Osteoblast (primary cell): ENCODE measurements at regions not wholly inside any gene's neighbourhood (a gene's known extent, or its start where the extent isn't known, plus 50 kb on each side); places are given as distances from the start of the nearest gene placed in this dataset.

ENCODE experiments used
- DNase-seq: peaks from one replicate; pipeline ENCODE4 v3.0.0; 2011; ENCODE audit warnings: low spot score, mixed read lengths; ENCODE audit not compliant: insufficient read length; ENCODE audit errors: missing footprints
- H2AFZ ChIP-seq: 2 replicates; pipeline ENCODE4 v1.6.0; 2011; ENCODE audit warnings: mild to moderate bottlenecking, low read length
- H3K27ac ChIP-seq: 2 replicates; pipeline ENCODE4 v1.5.1; 2011; ENCODE audit warnings: mild to moderate bottlenecking, low read depth, low read length, moderate library complexity
- H3K27me3 ChIP-seq: 2 replicates; pipeline ENCODE4 v1.6.0; 2012; ENCODE audit warnings: mild to moderate bottlenecking, control low read depth, inconsistent platforms, low read length, moderate library complexity; ENCODE audit not compliant: insufficient read depth
- H3K36me3 ChIP-seq: 2 replicates; pipeline ENCODE4 v1.5.1; 2011; ENCODE audit warnings: mild to moderate bottlenecking, low read length, control low read depth, moderate library complexity; ENCODE audit not compliant: insufficient read depth
- H3K4me1 ChIP-seq: 2 replicates; pipeline ENCODE4 v1.5.1; 2011; ENCODE audit warnings: mild to moderate bottlenecking, low read length, control low read depth, moderate library complexity; ENCODE audit not compliant: insufficient read depth
- H3K4me2 ChIP-seq: 2 replicates; pipeline ENCODE4 v1.6.0; 2011; ENCODE audit warnings: mild to moderate bottlenecking, low read length; ENCODE audit not compliant: insufficient read depth
- H3K4me3 ChIP-seq: fragments of 200-600 bp; sonication (generic); 3 replicates; pipeline ENCODE4 v1.5.1; 2012; ENCODE audit warnings: mild to moderate bottlenecking, low read length, inconsistent platforms; ENCODE audit not compliant: insufficient read depth
- H3K79me2 ChIP-seq: 2 replicates; pipeline ENCODE4 v1.6.0; 2012; ENCODE audit warnings: mild to moderate bottlenecking, low read length, control low read depth, inconsistent platforms; ENCODE audit not compliant: insufficient read depth
- H3K9me3 ChIP-seq: 2 replicates; pipeline ENCODE4 v1.5.1; 2011; ENCODE audit warnings: low read depth, low read length, control low read depth
- H4K20me1 ChIP-seq: 2 replicates; pipeline ENCODE4 v1.6.0; 2012; ENCODE audit warnings: mild to moderate bottlenecking, low read length, control low read depth; ENCODE audit not compliant: insufficient read depth
- TF ChIP-seq, protein P1 (sequence below): IDR thresholded peaks from 2 replicates; pipeline ENCODE4 v1.5.1; 2011; ENCODE audit warnings: mild to moderate bottlenecking, low read depth, low read length, moderate library complexity; ENCODE audit errors: extremely low read depth

DNA sequence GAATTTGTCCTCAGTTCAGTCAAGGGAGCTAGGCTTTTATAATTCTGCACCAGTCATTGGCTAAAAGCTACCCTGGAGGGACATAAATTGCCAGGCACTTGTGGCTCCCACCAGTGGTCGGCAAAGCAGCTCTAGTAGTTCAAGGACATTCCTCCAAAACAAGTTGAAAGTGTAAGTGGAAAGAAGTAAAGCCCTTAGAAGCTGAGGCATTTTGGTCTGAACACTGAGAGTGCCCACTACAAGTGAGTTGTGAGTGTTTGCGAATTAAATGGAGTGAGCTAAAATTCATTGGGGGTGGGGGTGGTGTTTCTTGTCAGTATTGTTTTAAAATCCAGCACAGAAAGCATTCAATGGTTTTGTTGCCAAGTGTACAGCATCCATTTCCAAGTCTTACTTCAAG, 879.9 kb upstream of the CDH2 start:
- Histone ChIP-seq H3K27ac (no peak overlapping the region), H3K79me2 (no peaks in the 10 kb centered on the region), H3K4me1 (no peaks in the 10 kb centered on the region), H4K20me1 (no peaks in the 10 kb centered on the region), H3K27me3 (no peaks in the 10 kb centered on the region), H2AFZ (no peak overlapping the region), H3K4me3 (no peak overlapping the region), H3K36me3 (no peaks in the 10 kb centered on the region), H3K9me3 (no peaks in the 10 kb centered on the region), H3K4me2 (no peak overlapping the region)
- DNase-seq = no peak
- TF ChIP-seq, protein P1, sequence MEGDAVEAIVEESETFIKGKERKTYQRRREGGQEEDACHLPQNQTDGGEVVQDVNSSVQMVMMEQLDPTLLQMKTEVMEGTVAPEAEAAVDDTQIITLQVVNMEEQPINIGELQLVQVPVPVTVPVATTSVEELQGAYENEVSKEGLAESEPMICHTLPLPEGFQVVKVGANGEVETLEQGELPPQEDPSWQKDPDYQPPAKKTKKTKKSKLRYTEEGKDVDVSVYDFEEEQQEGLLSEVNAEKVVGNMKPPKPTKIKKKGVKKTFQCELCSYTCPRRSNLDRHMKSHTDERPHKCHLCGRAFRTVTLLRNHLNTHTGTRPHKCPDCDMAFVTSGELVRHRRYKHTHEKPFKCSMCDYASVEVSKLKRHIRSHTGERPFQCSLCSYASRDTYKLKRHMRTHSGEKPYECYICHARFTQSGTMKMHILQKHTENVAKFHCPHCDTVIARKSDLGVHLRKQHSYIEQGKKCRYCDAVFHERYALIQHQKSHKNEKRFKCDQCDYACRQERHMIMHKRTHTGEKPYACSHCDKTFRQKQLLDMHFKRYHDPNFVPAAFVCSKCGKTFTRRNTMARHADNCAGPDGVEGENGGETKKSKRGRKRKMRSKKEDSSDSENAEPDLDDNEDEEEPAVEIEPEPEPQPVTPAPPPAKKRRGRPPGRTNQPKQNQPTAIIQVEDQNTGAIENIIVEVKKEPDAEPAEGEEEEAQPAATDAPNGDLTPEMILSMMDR = no peak

DNA sequence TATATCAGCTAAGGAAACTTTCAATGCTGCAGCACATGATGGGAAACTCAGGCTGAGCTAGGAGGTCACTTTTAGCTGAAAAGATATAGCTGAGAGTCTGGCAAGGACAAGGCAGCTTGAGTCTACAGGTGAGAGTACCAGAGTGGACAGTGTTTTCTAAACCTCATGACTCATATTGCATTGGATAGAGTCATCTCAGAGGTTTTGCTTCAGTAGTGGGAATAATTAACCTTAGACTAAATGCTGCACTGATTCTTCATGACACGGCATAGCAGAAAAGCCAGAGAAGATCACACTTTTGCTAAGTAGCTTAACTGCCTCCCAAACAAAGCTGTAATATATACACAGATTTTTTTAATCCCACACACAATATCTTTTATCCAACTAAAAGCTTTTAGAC, 865.0 kb upstream of the CDH2 start:
- Histone ChIP-seq H3K4me2 (no peak overlapping the region), H3K79me2 (no peaks in the 10 kb centered on the region), H3K4me3 (no peak overlapping the region), H3K9me3 (no peaks in the 10 kb centered on the region), H3K27me3 (no peaks in the 10 kb centered on the region), H4K20me1 (no peaks in the 10 kb centered on the region), H3K4me1 (no peaks in the 10 kb centered on the region), H3K36me3 (no peaks in the 10 kb centered on the region), H3K27ac (no peak overlapping the region), H2AFZ (no peak overlapping the region)
- DNase-seq = no peak
- TF ChIP-seq, protein P1 = no peak

DNA sequence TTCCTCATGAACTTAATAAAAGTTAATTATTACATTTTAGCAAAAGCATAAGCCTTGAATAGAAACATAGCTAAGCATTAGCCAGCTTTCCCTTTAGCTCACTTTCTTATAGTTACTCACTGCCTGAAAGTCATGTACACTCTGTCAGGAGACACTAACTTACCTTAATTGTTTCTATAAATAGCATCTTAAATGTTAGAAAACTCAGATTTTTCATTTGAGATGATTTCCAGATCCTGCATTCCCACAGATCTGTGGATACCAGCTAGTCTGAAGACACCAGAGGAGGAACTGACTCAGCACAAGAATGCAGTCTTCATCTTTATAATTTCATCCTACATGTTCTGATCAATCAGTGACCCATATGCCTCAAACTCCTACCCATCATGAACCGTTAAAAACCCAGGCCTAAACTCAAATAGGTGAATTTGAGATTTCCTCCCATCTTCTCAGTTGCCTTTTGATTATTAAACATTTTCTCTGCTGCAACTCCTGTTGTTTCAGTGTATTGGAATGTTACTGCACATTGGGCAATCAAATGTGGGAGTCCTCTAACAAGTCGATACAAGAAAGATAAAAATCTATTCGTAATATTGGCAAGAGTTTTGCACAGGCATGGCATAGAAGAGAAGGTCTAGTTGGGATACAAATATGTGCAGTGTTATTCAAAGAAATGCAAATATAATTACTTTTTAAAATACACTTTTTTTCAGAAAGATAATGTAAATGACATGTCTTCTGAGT, 857.4 kb upstream of the CDH2 start:
- Histone ChIP-seq H3K79me2 (no peaks in the 10 kb centered on the region), H3K36me3 (no peaks in the 10 kb centered on the region), H3K4me1 (no peaks in the 10 kb centered on the region), H2AFZ (peak overlapping the region; percentile 43), H3K4me3 (no peak overlapping the region), H3K27me3 (no peaks in the 10 kb centered on the region), H3K4me2 (no peak overlapping the region), H4K20me1 (no peaks in the 10 kb centered on the region), H3K27ac (no peak overlapping the region), H3K9me3 (no peaks in the 10 kb centered on the region)
- TF ChIP-seq, protein P1 = no peak
- DNase-seq = no peak

DNA sequence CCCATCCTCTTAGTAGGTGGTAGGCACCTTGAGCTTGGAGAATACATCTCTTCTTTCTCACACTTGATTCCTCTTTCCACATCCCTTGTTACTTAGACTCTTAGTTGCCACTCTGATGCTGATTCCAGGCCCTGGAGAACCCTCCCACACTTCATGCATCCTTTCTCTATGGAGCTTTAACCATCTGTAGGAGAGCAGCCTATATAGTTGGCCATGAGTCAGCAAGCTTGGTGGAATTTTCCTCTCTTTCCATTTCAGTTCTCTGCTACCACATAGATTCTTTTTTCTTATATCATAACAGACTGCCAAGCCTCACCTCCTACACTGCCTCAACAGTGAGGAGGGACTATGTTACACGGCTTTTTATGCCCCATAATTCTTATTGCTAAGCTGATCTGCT, 851.6 kb upstream of the CDH2 start:
- Histone ChIP-seq H3K4me2 (no peak overlapping the region), H3K27ac (no peak overlapping the region), H3K79me2 (no peaks in the 10 kb centered on the region), H2AFZ (no peak overlapping the region), H3K27me3 (no peaks in the 10 kb centered on the region), H3K36me3 (no peaks in the 10 kb centered on the region), H3K4me1 (no peaks in the 10 kb centered on the region), H3K4me3 (no peak overlapping the region), H3K9me3 (no peaks in the 10 kb centered on the region), H4K20me1 (no peaks in the 10 kb centered on the region)
- no peak for DNase-seq
- TF ChIP-seq, protein P1 = no peak
